SH-SY5Y (cell line): ENCODE measurements at regions not wholly inside any gene's neighbourhood (a gene's known extent, or its start where the extent isn't known, plus 50 kb on each side); places are given as distances from the start of the nearest gene placed in this dataset.

Source experiments
- GATA2 ChIP-seq: IDR thresholded peaks from 2 replicates; pipeline ENCODE4 v1.6.1; 2011; ENCODE audit warnings: mild to moderate bottlenecking, low read depth, low read length
- GATA3 ChIP-seq: IDR thresholded peaks from 2 replicates; pipeline ENCODE4 v1.6.1; 2011; ENCODE audit warnings: low read depth, mild to moderate bottlenecking, low read length, moderate library complexity

DNA sequence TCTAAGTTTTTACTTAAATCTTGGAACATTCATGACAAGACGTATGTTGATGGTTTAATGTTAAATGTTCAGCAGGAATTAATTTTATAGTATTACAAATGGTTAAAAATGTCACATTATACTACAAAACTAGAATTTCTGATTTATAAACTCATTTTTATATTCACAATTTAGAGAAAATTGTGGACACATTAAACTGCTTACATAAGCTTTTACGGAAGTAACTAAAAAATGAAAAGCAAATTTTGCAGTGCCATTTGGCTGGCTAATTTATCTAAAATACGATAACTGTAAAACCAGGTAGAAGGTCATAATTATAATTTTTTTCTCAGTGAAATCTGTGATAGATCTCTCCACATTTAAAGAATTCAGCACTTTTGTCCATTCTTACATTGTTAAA lies 190.2 kb upstream of the GPC6 start:
- TF ChIP-seq GATA3 (no peak), GATA2 (no peak)
